ENCODE measurements at regions not wholly inside any gene's neighbourhood (a gene's known extent, or its start where the extent isn't known, plus 50 kb on each side); places are given as distances from the start of the nearest gene placed in this dataset.

DNA sequence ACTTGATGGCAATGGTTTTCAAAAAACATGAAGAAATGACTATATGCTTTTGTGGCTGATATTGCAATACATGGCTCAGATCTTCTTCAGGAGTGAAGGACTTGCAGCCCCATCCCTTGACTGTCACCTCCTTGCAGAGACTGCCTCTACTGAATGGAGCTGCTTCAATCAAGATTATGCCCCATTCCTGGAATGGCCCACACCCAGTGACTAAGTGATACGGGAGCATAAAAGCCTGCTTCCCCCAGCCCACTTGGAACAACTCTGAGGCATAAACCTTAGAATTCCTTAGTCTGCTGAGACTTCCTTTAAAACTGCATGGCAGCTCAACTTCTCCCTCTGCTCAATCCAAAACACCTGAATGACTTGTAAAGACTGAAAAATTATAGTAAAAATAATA lies 957.1 kb downstream of the SORCS3 start:
- no peak for DNase-seq (ENCODE audit: low spot score in 2 of 2)
- H3K36me3 ChIP-seq = no peaks in the 10 kb centered on the region
- H3K4me3 ChIP-seq = no peak overlapping the region
- H3K4me1 ChIP-seq = no peaks in the 10 kb centered on the region
- no peaks in the 10 kb centered on the region for H3K27me3 ChIP-seq
- 56% methylated on average over 1 of the region's 1 CpG for WGBS
- TF ChIP-seq POLR2A (IDR thresholded peaks at IDR 0.05) = no peak
- TF ChIP-seq, protein P1, sequence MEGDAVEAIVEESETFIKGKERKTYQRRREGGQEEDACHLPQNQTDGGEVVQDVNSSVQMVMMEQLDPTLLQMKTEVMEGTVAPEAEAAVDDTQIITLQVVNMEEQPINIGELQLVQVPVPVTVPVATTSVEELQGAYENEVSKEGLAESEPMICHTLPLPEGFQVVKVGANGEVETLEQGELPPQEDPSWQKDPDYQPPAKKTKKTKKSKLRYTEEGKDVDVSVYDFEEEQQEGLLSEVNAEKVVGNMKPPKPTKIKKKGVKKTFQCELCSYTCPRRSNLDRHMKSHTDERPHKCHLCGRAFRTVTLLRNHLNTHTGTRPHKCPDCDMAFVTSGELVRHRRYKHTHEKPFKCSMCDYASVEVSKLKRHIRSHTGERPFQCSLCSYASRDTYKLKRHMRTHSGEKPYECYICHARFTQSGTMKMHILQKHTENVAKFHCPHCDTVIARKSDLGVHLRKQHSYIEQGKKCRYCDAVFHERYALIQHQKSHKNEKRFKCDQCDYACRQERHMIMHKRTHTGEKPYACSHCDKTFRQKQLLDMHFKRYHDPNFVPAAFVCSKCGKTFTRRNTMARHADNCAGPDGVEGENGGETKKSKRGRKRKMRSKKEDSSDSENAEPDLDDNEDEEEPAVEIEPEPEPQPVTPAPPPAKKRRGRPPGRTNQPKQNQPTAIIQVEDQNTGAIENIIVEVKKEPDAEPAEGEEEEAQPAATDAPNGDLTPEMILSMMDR (IDR thresholded peaks at IDR 0.05) = no peak
- no peak for TF ChIP-seq POLR2AphosphoS5 (IDR thresholded peaks at IDR 0.05)
- TF ChIP-seq EP300 (IDR thresholded peaks at IDR 0.05) = no peak
- no peak overlapping the region for H3K27ac ChIP-seq
- H3K9me3 ChIP-seq = no peaks in the 10 kb centered on the region

DNA sequence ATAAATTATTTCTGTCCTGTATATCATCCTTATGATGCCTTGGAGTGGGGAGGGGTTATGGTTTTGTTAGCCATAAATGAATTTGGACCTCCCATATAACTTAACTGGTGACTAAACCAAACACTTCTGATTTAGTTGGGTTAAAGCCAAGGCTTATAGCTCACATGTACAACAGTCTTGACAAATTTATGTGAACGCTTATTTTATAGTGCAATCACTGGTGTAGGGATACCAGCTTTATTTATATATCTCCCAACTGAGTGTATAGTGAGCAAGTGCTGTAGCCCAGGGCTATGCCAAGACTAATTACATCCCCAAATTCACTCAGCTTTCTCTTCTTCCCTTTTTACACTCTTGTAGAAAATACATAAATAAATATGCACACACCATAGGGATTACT lies 956.2 kb downstream of the SORCS3 start:
- no peak overlapping the region for H3K4me3 ChIP-seq
- no peaks in the 10 kb centered on the region for H3K36me3 ChIP-seq
- H3K4me1 ChIP-seq = no peaks in the 10 kb centered on the region
- H3K9me3 ChIP-seq = no peaks in the 10 kb centered on the region
- WGBS = 41% methylated on average over 1 of the region's 1 CpG
- DNase-seq (ENCODE audit: low spot score in 2 of 2) = no peak
- no peak overlapping the region for H3K27ac ChIP-seq
- no peaks in the 10 kb centered on the region for H3K27me3 ChIP-seq
- TF ChIP-seq, protein P1 (IDR thresholded peaks at IDR 0.05) = no peak
- TF ChIP-seq POLR2A (IDR thresholded peaks at IDR 0.05) (no peak), EP300 (IDR thresholded peaks at IDR 0.05) (no peak), POLR2AphosphoS5 (IDR thresholded peaks at IDR 0.05) (no peak)

DNA sequence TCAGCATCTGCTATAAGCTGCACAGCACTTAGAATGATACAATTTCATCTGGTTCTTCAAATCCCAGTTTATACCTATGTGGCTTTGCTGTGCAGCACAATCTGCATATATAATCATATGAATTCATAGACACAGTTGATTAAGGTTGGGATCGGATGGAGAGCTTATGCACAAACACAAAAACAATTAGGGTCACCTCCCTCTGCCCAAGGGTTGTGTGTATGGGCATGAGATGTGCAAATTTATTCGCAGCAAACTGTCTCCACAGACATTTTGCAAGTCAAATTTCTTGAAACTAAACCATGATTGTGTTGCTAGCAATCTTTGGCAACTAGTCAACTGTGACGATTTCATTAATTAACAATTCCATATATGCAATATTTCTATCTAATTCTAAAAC lies 955.7 kb downstream of the SORCS3 start:
- no peaks in the 10 kb centered on the region for H3K27me3 ChIP-seq
- H3K4me1 ChIP-seq = no peaks in the 10 kb centered on the region
- H3K27ac ChIP-seq = no peak overlapping the region
- H3K9me3 ChIP-seq = no peaks in the 10 kb centered on the region
- TF ChIP-seq EP300 (IDR thresholded peaks at IDR 0.05) (no peak), POLR2A (IDR thresholded peaks at IDR 0.05) (no peak), POLR2AphosphoS5 (IDR thresholded peaks at IDR 0.05) (no peak)
- TF ChIP-seq, protein P1 (IDR thresholded peaks at IDR 0.05) = no peak
- H3K4me3 ChIP-seq = no peak overlapping the region
- 66% methylated on average over 3 of the region's 3 CpGs for WGBS
- H3K36me3 ChIP-seq = no peaks in the 10 kb centered on the region
- DNase-seq (ENCODE audit: low spot score in 2 of 2) = no peak

DNA sequence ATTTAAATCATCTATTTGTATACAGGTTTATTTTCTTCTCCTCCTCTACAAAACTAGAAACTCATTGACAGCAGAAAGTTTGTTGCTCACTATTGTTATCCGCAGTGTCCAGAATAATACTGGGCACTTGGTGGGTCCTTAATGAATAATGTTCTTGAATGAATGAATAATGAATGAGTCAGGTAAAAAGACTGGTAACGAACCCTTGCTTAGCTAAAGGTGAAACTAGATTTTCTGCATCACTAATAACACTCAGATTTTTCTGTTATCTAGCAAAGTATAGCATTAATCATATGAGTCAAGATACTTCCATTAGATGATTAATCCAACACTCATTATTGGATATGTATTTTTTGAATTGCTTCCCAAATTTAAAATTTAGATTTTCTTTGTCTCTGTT lies 953.2 kb downstream of the SORCS3 start:
- TF ChIP-seq EP300 (IDR thresholded peaks at IDR 0.05) = no peak
- TF ChIP-seq POLR2A (IDR thresholded peaks at IDR 0.05) = no peak
- TF ChIP-seq POLR2AphosphoS5 (IDR thresholded peaks at IDR 0.05) = no peak
- TF ChIP-seq, protein P1 (IDR thresholded peaks at IDR 0.05) = no peak

DNA sequence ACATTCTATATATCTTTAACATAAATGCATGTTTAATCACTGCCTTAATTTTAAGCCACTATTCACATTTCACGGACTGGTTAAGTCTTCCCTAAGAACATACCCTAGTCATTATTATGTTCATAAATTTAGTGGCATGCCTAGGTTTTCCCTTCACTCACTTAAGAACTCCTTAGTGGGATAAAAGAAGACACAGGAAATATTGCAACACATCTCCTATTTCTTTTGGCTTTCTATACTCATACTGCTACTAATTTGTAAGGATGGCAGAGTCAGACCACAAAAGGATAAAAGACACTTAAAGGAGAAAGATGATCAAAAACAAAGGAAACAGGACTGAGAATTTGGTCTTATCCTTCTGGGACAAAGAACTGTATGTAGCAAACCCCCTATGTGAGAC lies 951.4 kb downstream of the SORCS3 start:
- Histone ChIP-seq H3K27me3 (no peaks in the 10 kb centered on the region), H3K27ac (no peak overlapping the region), H3K4me1 (no peaks in the 10 kb centered on the region), H3K36me3 (no peaks in the 10 kb centered on the region), H3K9me3 (no peaks in the 10 kb centered on the region), H3K4me3 (no peak overlapping the region)
- WGBS = 76% methylated on average over 1 of the region's 1 CpG
- TF ChIP-seq EP300 (IDR thresholded peaks at IDR 0.05) (no peak), POLR2AphosphoS5 (IDR thresholded peaks at IDR 0.05) (no peak), POLR2A (IDR thresholded peaks at IDR 0.05) (no peak)
- TF ChIP-seq, protein P1 (IDR thresholded peaks at IDR 0.05) = no peak
- no peak for DNase-seq (ENCODE audit: low spot score in 2 of 2)

More for the DNA sequence above, 953.2 kb downstream of the SORCS3 start:
- Histone ChIP-seq H3K36me3 (no peaks in the 10 kb centered on the region), H3K27ac (no peak overlapping the region), H3K27me3 (no peaks in the 10 kb centered on the region), H3K4me3 (no peak overlapping the region), H3K4me1 (no peaks in the 10 kb centered on the region), H3K9me3 (no peaks in the 10 kb centered on the region)
- WGBS = 78% methylated on average over 2 of the region's 2 CpGs
- DNase-seq (ENCODE audit: low spot score in 2 of 2) = no peak

Measured in suprapubic skin (tissue), 4 donors.